Psoas muscle (tissue), 7 donors: ENCODE measurements at regions not wholly inside any gene's neighbourhood (a gene's known extent, or its start where the extent isn't known, plus 50 kb on each side); places are given as distances from the start of the nearest gene placed in this dataset.

Experiments
- ATAC-seq, 4 donors: fragments of 200-7000 bp; cut with Tn5 transposase; one replicate each; pipeline ENCODE4 v1.9.1; 2020; ENCODE audit warnings: moderate library complexity in 3 of 4, mild to moderate bottlenecking in 2 of 4
- DNase-seq, 2 donors: peaks; one replicate each; pipeline ENCODE4 v3.0.0-alpha.2; 2020
- H3K27ac ChIP-seq: fragments of 200-600 bp; one replicate; pipeline ENCODE4 v1.8.0; 2022
- H3K27me3 ChIP-seq, 3 donors: fragments of 200-600 bp in 1 of 3; one replicate each; pipeline versions ENCODE4 v1.6.1 to v1.8.0; 2013 to 2022; ENCODE audit warnings: low read length in 2 of 3, mild to moderate bottlenecking in 2 of 3, moderate library complexity in 1 of 3; ENCODE audit not compliant: insufficient read depth in 3 of 3
- H3K36me3 ChIP-seq, 2 donors: fragments of 200-600 bp in 1 of 2; one replicate each; pipeline versions ENCODE4 v1.6.1 to v1.8.0; 2013 to 2022; ENCODE audit warnings: low read depth in 1 of 2, mild to moderate bottlenecking in 1 of 2, moderate library complexity in 1 of 2; ENCODE audit not compliant: insufficient read depth in 1 of 2
- H3K4me1 ChIP-seq: fragments of 200-600 bp; one replicate; pipeline ENCODE4 v1.8.0; 2022
- H3K4me3 ChIP-seq: fragments of 200-600 bp; one replicate; pipeline ENCODE4 v1.8.0; 2022; ENCODE audit warnings: mild to moderate bottlenecking
- H3K9me3 ChIP-seq: fragments of 200-600 bp; one replicate; pipeline ENCODE4 v1.8.0; 2022
- WGBS, 3 donors: extraction: QIAGEN DNeasy Blood & Tissue Kit; methylation state at CpG; one replicate each; pipeline versions ENCODE4 v1.1.6 to v1.1.7; 2013; 5-methylcytosine and 5-hydroxymethylcytosine counted together
- intact Hi-C, 2 donors: fragments of 100-400 bp; cut with DNase I; formaldehyde crosslinking; loops; one replicate each; pipeline versions ENCODE4 v1.11.0 to v1.14.2; 2022
- TF ChIP-seq, protein P1 (sequence below): fragments of 200-600 bp; IDR thresholded peaks from one replicate; pipeline ENCODE4 v1.8.0; 2022; ENCODE audit warnings: antibody characterized with exemption
- donor health status: healthy with polysubstance abuse.
- donor health status: DM: no; HTN: no; CAD: no; lungs with moderate emphysema.
- donor health status: Bipolar disorder and iron deficiency.
- donor health status: healthy.
- donor health status: DM: yes; HTN: yes; CAD: no.
- donor health status: DM: no; HTN: no; CAD: no.
- donor health status: DM: yes; HTN: yes; CAD: no.

GRCh38 chr22:44438481-44439131 lies 59.4 kb downstream of the RTL6 start:
- Histone ChIP-seq H3K27me3 (peaks cover 0 to 4% (median 0%) of the 10 kb centered on the region in 3 donors), H3K4me3 (no peak overlapping the region), H3K9me3 (no peaks in the 10 kb centered on the region), H3K27ac (no peak overlapping the region), H3K36me3 (no peaks in the 10 kb centered on the region), H3K4me1 (no peaks in the 10 kb centered on the region)
- WGBS, 3 donors: 71 to 82% (median 76%) methylated on average over 18 to 20 of the region's 20 CpGs
- no peak for ATAC-seq
- TF ChIP-seq, protein P1, sequence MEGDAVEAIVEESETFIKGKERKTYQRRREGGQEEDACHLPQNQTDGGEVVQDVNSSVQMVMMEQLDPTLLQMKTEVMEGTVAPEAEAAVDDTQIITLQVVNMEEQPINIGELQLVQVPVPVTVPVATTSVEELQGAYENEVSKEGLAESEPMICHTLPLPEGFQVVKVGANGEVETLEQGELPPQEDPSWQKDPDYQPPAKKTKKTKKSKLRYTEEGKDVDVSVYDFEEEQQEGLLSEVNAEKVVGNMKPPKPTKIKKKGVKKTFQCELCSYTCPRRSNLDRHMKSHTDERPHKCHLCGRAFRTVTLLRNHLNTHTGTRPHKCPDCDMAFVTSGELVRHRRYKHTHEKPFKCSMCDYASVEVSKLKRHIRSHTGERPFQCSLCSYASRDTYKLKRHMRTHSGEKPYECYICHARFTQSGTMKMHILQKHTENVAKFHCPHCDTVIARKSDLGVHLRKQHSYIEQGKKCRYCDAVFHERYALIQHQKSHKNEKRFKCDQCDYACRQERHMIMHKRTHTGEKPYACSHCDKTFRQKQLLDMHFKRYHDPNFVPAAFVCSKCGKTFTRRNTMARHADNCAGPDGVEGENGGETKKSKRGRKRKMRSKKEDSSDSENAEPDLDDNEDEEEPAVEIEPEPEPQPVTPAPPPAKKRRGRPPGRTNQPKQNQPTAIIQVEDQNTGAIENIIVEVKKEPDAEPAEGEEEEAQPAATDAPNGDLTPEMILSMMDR: no peak
- intact Hi-C loops: no loop called here
- no peak for DNase-seq

DNA sequence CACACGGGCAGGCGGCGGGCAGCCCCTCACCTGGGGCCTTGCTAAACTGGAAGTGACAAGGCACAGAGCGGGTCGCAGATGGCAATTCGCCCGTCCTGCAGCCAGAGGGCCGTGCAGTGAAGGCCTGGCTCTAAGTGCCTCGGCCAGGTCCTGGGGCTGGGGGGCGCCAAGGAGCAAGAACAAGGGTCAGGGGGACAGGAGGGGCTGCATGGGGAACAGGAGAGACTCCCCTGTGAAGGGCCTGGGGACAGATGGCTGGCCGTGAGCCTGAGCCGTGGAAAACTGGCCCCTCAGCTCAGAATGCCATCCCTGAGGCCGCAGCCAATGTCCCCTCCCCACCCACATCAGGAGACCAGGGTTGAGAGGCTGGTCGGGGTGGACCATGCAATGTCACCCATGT lies 60.0 kb downstream of the RTL6 start:
- Histone ChIP-seq H3K36me3 (no peaks in the 10 kb centered on the region), H3K27me3 (peaks cover 0 to 4% (median 0%) of the 10 kb centered on the region in 3 donors), H3K4me3 (no peak overlapping the region), H3K27ac (no peak overlapping the region), H3K4me1 (no peaks in the 10 kb centered on the region), H3K9me3 (no peaks in the 10 kb centered on the region)
- no peak for ATAC-seq
- WGBS, 3 donors: 79 to 82% (median 80%) methylated on average over 13 to 14 of the region's 14 CpGs
- no peak for DNase-seq
- TF ChIP-seq, protein P1: no peak
- intact Hi-C loops: no loop called here

DNA sequence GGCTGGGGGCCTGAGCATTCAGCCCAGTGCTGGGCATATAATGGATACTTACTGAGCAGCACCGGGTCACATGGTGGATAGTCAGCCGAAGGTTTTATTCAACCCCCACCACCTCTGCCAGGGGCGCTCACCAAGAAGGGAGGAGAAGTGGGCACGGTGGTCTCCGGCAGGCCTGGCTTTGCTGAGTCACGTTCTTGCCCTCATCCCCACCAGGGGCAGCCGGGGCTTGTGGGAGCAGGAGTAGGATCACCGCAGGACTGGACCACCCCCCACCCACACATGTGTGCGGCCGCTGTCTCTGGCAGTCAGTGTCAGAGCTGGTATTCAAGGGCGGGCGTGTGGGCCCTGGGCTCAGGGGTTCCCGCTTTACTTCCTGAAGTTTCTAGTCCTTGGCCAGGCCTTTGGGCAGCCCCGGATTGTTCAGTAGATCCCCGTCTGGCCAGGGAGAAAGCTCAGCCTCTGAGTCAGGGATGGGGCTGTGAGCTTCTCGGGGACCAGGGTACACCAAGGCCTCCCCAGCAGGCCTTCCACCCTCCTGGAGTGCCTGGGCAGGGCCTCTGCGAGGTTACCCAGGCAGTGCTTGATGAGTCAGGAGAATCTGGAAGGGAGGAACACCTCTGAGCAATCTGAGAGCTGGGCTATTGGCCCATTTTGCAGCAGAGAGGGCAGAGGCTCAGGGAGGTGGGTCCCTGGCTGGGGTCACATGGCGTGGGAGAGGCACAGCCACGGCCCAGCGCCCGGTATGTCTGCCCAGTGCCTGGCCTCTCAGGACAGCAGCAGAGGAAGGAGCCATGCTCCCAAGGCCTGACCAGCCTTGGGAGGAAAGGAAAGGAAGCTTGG lies 60.6 kb downstream of the RTL6 start:
- H3K27ac ChIP-seq: no peak overlapping the region
- no peaks in the 10 kb centered on the region for H3K4me1 ChIP-seq
- DNase-seq (no peak), ATAC-seq (no peak)
- peaks cover 0 to 4% (median 0%) of the 10 kb centered on the region in 3 donors for H3K27me3 ChIP-seq
- H3K4me3 ChIP-seq: no peak overlapping the region
- TF ChIP-seq, protein P1: no peak
- intact Hi-C loops: no loop called here
- WGBS, 3 donors: 89 to 92% (median 92%) methylated on average over 21 of the region's 21 CpGs
- H3K36me3 ChIP-seq: no peaks in the 10 kb centered on the region
- H3K9me3 ChIP-seq: no peaks in the 10 kb centered on the region

DNA sequence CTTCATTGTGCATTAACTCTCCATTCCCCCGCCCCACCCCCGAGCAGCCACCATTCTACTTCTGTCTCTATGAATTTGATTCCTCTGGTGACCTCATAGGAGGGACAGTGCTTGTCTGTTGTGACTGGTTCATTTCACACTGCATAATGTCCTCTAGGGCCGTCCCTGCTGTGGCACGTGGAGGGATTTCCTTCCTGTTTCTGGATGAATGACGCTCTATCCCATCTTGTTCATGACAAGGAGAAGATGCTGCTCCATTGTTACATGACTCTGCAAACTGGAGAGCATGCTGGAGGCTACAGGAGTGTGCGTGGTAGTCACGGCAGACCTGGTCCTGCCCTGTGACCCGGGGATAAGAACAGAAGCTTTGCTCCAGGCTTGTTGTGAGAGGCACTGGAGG lies 61.3 kb downstream of the RTL6 start:
- ATAC-seq (no peak), DNase-seq (no peak)
- intact Hi-C loops: no loop called here
- 70 to 71% (median 71%) methylated on average over 8 of the region's 8 CpGs for WGBS, 3 donors
- Histone ChIP-seq H3K9me3 (no peaks in the 10 kb centered on the region), H3K36me3 (no peaks in the 10 kb centered on the region), H3K4me3 (no peak overlapping the region), H3K4me1 (no peaks in the 10 kb centered on the region), H3K27ac (no peak overlapping the region), H3K27me3 (peaks cover 0 to 6% (median 0%) of the 10 kb centered on the region in 3 donors)
- TF ChIP-seq, protein P1: no peak
